Lower lobe of right lung (tissue), 2 donors: ENCODE measurements at regions not wholly inside any gene's neighbourhood (a gene's known extent, or its start where the extent isn't known, plus 50 kb on each side); places are given as distances from the start of the nearest gene placed in this dataset.
"Not testable (repeated sequence)": the region's sequence is repeated elsewhere in the genome, so short reads cannot be mapped to it uniquely, and the experiment has no call there.

Experiments used
- ATAC-seq, 2 donors: fragments of 200-7000 bp; cut with Tn5 transposase; one replicate each; pipeline ENCODE4 v1.9.1; 2020 to 2022; ENCODE audit warnings: mild to moderate bottlenecking in 2 of 2, moderate library complexity in 2 of 2
- DNase-seq: peaks from one replicate; pipeline ENCODE4 v3.0.0-alpha.2; 2020
- H3K27ac ChIP-seq: fragments of 200-600 bp; one replicate; pipeline ENCODE4 v1.8.0; 2022
- H3K27me3 ChIP-seq: fragments of 200-600 bp; one replicate; pipeline ENCODE4 v1.8.0; 2022; ENCODE audit warnings: low read depth
- H3K36me3 ChIP-seq: fragments of 200-600 bp; one replicate; pipeline ENCODE4 v1.8.0; 2022; ENCODE audit warnings: mild to moderate bottlenecking
- H3K4me1 ChIP-seq: fragments of 200-600 bp; one replicate; pipeline ENCODE4 v1.8.0; 2022
- H3K4me3 ChIP-seq: fragments of 200-600 bp; one replicate; pipeline ENCODE4 v1.8.0; 2022; ENCODE audit warnings: mild to moderate bottlenecking
- H3K9me3 ChIP-seq: fragments of 200-600 bp; one replicate; pipeline ENCODE4 v1.8.0; 2022
- intact Hi-C: fragments of 100-400 bp; cut with DNase I; formaldehyde crosslinking; loops from one replicate; pipeline ENCODE4 v1.11.0; 2022
- TF ChIP-seq, protein P1 (sequence below): fragments of 200-600 bp; IDR thresholded peaks from one replicate; pipeline ENCODE4 v1.8.0; 2022; ENCODE audit warnings: antibody characterized with exemption, mild to moderate bottlenecking
- donor health status: DM: no; HTN: yes; CAD: no; lungs with severe emphysema.

DNA sequence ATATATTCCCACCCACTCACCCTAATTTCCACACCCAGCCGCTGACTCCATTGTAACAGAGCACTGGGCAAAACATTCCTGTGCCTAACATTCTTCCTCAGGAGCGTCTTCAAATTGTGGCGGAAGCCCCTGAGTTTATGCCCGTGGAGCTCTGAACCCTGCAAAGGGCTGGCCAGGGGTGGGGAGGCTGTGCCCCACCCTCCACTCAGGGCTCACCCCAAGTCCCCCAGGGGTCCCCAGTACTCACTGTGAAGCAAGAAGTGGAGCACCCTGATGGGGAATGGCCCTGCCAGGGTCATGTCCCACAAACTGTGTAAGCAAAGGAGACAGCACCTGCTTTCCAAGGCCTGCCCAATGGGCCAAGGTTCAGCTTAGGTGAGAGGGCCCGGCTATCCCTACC lies 303.2 kb downstream of the PREX1 start:
- no peaks in the 10 kb centered on the region for H3K36me3 ChIP-seq
- no peaks in the 10 kb centered on the region for H3K4me1 ChIP-seq
- H3K9me3 ChIP-seq, result no peaks in the 10 kb centered on the region
- peaks cover 9% of the 10 kb centered on the region for H3K27me3 ChIP-seq
- intact Hi-C loops, result no loop called here
- no peak for ATAC-seq
- DNase-seq, result no peak
- no peak overlapping the region for H3K4me3 ChIP-seq
- TF ChIP-seq, protein P1, sequence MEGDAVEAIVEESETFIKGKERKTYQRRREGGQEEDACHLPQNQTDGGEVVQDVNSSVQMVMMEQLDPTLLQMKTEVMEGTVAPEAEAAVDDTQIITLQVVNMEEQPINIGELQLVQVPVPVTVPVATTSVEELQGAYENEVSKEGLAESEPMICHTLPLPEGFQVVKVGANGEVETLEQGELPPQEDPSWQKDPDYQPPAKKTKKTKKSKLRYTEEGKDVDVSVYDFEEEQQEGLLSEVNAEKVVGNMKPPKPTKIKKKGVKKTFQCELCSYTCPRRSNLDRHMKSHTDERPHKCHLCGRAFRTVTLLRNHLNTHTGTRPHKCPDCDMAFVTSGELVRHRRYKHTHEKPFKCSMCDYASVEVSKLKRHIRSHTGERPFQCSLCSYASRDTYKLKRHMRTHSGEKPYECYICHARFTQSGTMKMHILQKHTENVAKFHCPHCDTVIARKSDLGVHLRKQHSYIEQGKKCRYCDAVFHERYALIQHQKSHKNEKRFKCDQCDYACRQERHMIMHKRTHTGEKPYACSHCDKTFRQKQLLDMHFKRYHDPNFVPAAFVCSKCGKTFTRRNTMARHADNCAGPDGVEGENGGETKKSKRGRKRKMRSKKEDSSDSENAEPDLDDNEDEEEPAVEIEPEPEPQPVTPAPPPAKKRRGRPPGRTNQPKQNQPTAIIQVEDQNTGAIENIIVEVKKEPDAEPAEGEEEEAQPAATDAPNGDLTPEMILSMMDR, result no peak
- H3K27ac ChIP-seq, result no peak overlapping the region

DNA sequence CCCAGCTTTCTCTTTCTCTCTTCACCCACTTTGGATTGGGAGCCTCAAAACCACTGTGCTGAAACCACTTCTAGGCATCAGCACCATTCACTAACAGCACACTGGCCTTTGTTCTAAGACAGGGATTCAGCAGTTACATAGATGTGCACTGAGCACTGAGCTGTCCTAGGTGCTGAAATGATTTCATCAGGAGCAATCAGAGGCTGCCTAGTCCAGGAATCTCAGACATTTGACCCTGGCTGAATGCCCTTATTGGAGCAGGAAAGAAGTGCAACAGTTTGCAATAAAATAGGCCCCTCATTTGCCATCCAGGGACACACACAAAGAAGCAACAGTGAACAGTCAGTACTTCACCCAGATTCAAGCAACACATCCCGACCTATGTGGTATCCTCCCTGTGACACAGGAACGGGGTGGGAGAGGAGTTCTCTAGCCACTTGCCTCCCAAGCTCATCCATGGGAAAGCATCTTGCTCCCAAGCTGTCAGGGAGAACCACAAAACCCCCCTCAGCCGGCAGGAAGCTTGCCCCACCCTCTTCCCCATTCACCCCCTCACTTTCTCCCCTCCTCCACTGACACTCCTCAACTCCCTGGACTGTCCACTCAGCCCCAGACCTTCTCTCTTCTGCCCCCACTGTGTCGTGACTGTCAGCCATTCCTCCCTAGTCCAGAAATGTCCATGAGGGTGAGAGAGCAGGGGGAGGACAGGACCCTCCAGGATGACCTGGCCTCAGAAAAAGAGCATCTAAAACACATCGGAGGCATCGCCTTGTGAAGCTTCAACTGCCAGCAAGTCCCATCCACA lies 304.4 kb downstream of the PREX1 start:
- ATAC-seq, result peak in 1 of 2 donors; percentile 59
- intact Hi-C loops, result no loop called here
- no peak overlapping the region for H3K4me3 ChIP-seq
- no peaks in the 10 kb centered on the region for H3K9me3 ChIP-seq
- H3K27ac ChIP-seq, result no peak overlapping the region
- H3K36me3 ChIP-seq, result no peaks in the 10 kb centered on the region
- no peaks in the 10 kb centered on the region for H3K4me1 ChIP-seq
- H3K27me3 ChIP-seq, result peaks cover 9% of the 10 kb centered on the region
- DNase-seq, result no peak
- TF ChIP-seq, protein P1, result no peak

DNA sequence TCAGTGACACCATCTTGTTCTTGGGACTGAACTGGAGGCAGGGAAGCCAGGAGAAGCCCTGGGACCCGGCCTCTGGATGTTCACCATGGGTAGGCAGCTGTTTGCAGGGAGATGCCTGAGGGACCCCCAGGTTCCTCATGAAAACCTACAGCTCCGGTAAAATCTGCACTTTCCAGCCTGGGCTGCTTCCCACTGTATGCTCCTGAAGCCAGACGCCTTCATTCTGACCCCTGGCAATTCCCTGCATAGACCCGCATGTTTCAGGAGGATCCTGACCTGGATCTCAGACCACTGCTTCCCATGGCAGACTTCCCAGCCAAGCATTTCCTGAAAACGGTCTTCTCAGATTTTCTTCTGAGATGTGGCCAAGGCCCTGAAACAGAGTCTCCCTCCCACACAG lies 306.7 kb downstream of the PREX1 start:
- intact Hi-C loops, result no loop called here
- TF ChIP-seq, protein P1, result no peak
- no peak for ATAC-seq

GRCh38 chr20:48516196-48516595 lies 311.6 kb downstream of the PREX1 start:
- DNase-seq, H3K9me3 ChIP-seq, H3K36me3 ChIP-seq, H3K4me1 ChIP-seq, intact Hi-C loops, H3K4me3 ChIP-seq, H3K27me3 ChIP-seq, H3K27ac ChIP-seq: not testable (repeated sequence)
- peak; percentile 26 to 56 for ATAC-seq

More for the DNA sequence above, 306.7 kb downstream of the PREX1 start:
- no peak overlapping the region for H3K4me3 ChIP-seq
- peaks cover 10% of the 10 kb centered on the region for H3K27me3 ChIP-seq
- H3K27ac ChIP-seq, result no peak overlapping the region
- no peak for DNase-seq
- no peaks in the 10 kb centered on the region for H3K36me3 ChIP-seq
- no peaks in the 10 kb centered on the region for H3K9me3 ChIP-seq
- no peaks in the 10 kb centered on the region for H3K4me1 ChIP-seq

DNA sequence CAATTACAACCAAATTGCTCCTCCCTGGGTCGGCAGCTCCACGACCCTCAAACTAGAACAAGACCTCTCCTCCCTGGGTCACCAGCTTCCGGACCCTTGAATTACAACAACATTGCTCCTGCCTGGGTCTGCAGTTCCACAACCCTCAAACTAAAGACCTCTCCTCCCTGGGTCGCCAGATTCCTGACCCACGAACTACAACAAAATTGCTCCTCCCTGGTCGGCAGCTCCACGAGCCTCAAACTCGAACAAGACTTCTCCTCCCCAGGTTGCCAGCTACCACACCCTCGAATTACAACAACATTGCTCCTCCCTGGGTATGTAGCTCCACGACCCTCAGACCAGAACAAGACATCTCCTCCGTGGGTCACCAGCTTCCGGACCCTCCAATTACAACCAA lies 313.2 kb downstream of the PREX1 start:
- H3K27me3 ChIP-seq, DNase-seq, H3K36me3 ChIP-seq, H3K4me3 ChIP-seq, H3K27ac ChIP-seq, H3K4me1 ChIP-seq, intact Hi-C loops, ATAC-seq, H3K9me3 ChIP-seq: not testable (repeated sequence)

DNA sequence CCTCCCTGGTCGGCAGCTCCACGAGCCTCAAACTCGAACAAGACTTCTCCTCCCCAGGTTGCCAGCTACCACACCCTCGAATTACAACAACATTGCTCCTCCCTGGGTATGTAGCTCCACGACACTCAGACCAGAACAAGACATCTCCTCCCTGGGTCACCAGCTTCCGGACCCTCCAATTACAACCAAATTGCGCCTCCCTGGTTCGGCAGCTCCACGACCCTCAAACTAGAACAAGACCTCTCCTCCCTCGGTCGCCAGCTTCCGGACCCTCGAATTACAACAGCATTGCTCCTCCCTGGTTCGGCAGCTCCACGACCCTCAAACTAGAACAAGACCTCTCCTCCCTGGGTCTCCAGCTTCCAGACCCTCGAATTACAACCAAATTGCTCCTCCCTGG lies 315.3 kb downstream of the PREX1 start:
- H3K9me3 ChIP-seq, H3K36me3 ChIP-seq, H3K27me3 ChIP-seq, ATAC-seq, DNase-seq, intact Hi-C loops, H3K27ac ChIP-seq, H3K4me3 ChIP-seq, H3K4me1 ChIP-seq: not testable (repeated sequence)

GRCh38 chr20:48505066-48505465 lies 322.7 kb downstream of the PREX1 start:
- H3K27ac ChIP-seq, H3K27me3 ChIP-seq, H3K36me3 ChIP-seq, ATAC-seq, H3K4me3 ChIP-seq, H3K4me1 ChIP-seq, intact Hi-C loops, DNase-seq, H3K9me3 ChIP-seq: not testable (repeated sequence)
